HEK293T (cell line): ENCODE measurements at regions not wholly inside any gene's neighbourhood (a gene's known extent, or its start where the extent isn't known, plus 50 kb on each side); places are given as distances from the start of the nearest gene placed in this dataset.

Experiments
- ARNT ChIP-seq: fragments of 450-650 bp; IDR thresholded peaks from 2 replicates; pipeline ENCODE4 v1.6.1; 2017; ENCODE audit warnings: mild to moderate bottlenecking
- BHLHE40 ChIP-seq: fragments of 450-650 bp; IDR thresholded peaks from 2 replicates; pipeline ENCODE4 v1.6.1; 2016; ENCODE audit warnings: mild to moderate bottlenecking, moderate library complexity, borderline replicate concordance
- CTBP1 ChIP-seq: fragments of 450-650 bp; IDR thresholded peaks from 2 replicates; pipeline ENCODE4 v1.6.1; 2016; ENCODE audit warnings: borderline replicate concordance
- ELF4 ChIP-seq: fragments of 450-650 bp; IDR thresholded peaks from 2 replicates; pipeline ENCODE4 v1.6.1; 2017; ENCODE audit warnings: antibody characterized with exemption
- FOXA1 ChIP-seq: fragments of 450-650 bp; IDR thresholded peaks from 2 replicates; pipeline ENCODE4 v1.6.1; 2016; ENCODE audit warnings: mild to moderate bottlenecking
- FOXK2 ChIP-seq: fragments of 450-650 bp; IDR thresholded peaks from 2 replicates; pipeline ENCODE4 v1.6.1; 2016; ENCODE audit warnings: mild to moderate bottlenecking
- FOXM1 ChIP-seq: fragments of 450-650 bp; IDR thresholded peaks from 2 replicates; pipeline ENCODE4 v1.6.1; 2017; ENCODE audit warnings: mild to moderate bottlenecking, borderline replicate concordance
- L3MBTL2 ChIP-seq: fragments of 450-650 bp; conservative IDR thresholded peaks from 2 replicates; pipeline ENCODE4 v1.6.1; 2016; ENCODE audit warnings: mild to moderate bottlenecking
- NFRKB ChIP-seq: fragments of 450-650 bp; IDR thresholded peaks from 2 replicates; pipeline ENCODE4 v1.6.1; 2016; ENCODE audit warnings: mild to moderate bottlenecking, moderate library complexity
- PKNOX1 ChIP-seq: fragments of 450-650 bp; IDR thresholded peaks from 2 replicates; pipeline ENCODE4 v1.6.1; 2016
- SP1 ChIP-seq: fragments of 450-650 bp; IDR thresholded peaks from 2 replicates; pipeline ENCODE4 v1.6.1; 2017
- SUZ12 ChIP-seq: fragments of 450-650 bp; IDR thresholded peaks from 2 replicates; pipeline ENCODE4 v1.6.1; 2016; ENCODE audit warnings: mild to moderate bottlenecking
- ZNF384 ChIP-seq: fragments of 450-650 bp; IDR thresholded peaks from 2 replicates; pipeline ENCODE4 v1.6.1; 2016

GRCh38 chr15:95990833-95991232, 339.7 kb upstream of the NR2F2 start:
- TF ChIP-seq ZNF384 (no peak), FOXK2 (no peak), SP1 (no peak), BHLHE40 (no peak), NFRKB (no peak), FOXM1 (no peak), FOXA1 (no peak), SUZ12 (no peak), ELF4 (no peak), PKNOX1 (no peak), L3MBTL2 (no peak), CTBP1 (no peak), ARNT (no peak)
